GM23248 (cell line): ENCODE measurements at regions not wholly inside any gene's neighbourhood (a gene's known extent, or its start where the extent isn't known, plus 50 kb on each side); places are given as distances from the start of the nearest gene placed in this dataset.

ENCODE experiments used
- EZH2 ChIP-seq: fragments of 200-600 bp; sonication (generic); IDR thresholded peaks from 2 replicates; pipeline ENCODE4 v1.6.1; 2018; ENCODE audit warnings: antibody characterized with exemption, mild to moderate bottlenecking; ENCODE audit not compliant: insufficient read depth, poor library complexity, severe bottlenecking
- EZH2phosphoT487 ChIP-seq: fragments of 200-600 bp; sonication (generic); IDR thresholded peaks from 2 replicates; pipeline ENCODE4 v1.6.1; 2018; ENCODE audit warnings: antibody characterized with exemption, moderate library complexity, mild to moderate bottlenecking, low read depth; ENCODE audit not compliant: insufficient read depth

GRCh38 chr6:6090861-6091607 lies 84.3 kb upstream of the NRN1 start:
- no peak for TF ChIP-seq EZH2
- no peak for TF ChIP-seq EZH2phosphoT487
